ENCODE measurements at regions not wholly inside any gene's neighbourhood (a gene's known extent, or its start where the extent isn't known, plus 50 kb on each side); places are given as distances from the start of the nearest gene placed in this dataset.
"Not testable (repeated sequence)": the region's sequence is repeated elsewhere in the genome, so short reads cannot be mapped to it uniquely, and the experiment has no call there.

DNA sequence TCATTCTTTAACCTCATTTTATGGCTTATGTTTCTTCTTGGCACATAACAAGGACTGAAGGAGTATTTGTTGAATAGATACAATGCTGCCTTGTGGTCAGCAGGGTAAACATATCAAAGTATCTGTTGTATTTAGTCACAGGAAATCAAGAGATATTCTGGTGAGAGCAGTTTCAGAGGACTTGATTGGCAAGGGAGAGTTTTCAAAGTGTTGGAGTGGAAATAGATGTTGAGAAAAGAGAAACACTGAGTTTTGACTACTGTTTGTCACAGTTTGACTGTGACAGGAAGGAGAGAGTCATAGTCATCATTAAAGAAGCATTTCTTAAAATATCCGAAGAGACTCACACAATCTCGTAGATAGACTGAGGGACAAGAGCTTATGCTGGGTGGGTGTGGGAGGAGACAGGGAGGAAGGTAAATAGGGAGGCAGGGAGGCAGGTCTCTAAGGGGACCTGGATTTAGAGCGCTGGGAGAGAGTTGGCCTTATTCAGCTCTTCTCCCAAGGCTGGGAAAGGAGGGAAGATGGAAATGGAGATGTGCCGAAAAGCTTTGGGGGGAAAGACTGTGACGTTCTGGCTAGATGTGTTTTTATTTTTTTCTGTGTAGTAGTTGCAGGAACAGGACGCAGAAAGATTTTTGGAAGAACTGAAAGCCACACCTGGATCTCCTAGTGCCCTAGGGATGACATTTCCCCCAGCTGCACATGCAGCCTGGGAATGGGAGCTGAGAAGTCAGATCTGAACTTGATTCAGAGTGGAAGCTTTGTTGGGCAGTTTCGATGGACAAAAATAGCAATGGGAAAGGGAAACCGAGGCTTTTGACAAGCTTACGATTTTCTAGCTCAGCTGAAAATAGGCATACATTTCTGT, 65.0 kb upstream of the IFNGR1 start:
- TF ChIP-seq, protein P1, sequence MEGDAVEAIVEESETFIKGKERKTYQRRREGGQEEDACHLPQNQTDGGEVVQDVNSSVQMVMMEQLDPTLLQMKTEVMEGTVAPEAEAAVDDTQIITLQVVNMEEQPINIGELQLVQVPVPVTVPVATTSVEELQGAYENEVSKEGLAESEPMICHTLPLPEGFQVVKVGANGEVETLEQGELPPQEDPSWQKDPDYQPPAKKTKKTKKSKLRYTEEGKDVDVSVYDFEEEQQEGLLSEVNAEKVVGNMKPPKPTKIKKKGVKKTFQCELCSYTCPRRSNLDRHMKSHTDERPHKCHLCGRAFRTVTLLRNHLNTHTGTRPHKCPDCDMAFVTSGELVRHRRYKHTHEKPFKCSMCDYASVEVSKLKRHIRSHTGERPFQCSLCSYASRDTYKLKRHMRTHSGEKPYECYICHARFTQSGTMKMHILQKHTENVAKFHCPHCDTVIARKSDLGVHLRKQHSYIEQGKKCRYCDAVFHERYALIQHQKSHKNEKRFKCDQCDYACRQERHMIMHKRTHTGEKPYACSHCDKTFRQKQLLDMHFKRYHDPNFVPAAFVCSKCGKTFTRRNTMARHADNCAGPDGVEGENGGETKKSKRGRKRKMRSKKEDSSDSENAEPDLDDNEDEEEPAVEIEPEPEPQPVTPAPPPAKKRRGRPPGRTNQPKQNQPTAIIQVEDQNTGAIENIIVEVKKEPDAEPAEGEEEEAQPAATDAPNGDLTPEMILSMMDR (IDR thresholded peaks at IDR 0.05), result no peak
- no peaks in the 10 kb centered on the region for H3K9me3 ChIP-seq
- DNase-seq (no peak), ATAC-seq (no peak)
- no peaks in the 10 kb centered on the region for H3K36me3 ChIP-seq
- no peaks in the 10 kb centered on the region for H3K27me3 ChIP-seq
- intact Hi-C loops (cut with DNase I), result no loop called here
- H3K4me3 ChIP-seq, result no peak overlapping the region
- H3K4me1 ChIP-seq, result no peaks in the 10 kb centered on the region
- H3K27ac ChIP-seq, result no peak overlapping the region

DNA sequence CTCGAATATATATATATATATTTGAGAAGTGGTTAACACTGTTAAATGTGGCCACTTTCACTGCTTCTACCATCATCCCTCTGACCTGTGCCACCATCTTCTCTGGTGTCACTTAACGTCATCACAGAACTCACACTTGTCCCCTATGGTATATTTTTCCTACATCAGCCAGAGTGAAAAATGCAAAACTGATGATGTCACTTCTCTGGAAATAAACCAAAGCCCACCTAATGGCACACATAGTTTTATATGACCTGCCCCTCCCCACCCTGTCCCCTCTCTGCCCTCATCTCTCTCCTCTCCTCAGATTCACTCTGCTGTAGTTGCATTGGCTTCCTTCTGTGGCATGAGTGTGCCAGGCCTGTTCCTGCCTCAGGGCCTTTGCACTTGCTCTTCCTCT, 63.9 kb upstream of the IFNGR1 start:
- Histone ChIP-seq H3K27me3 (no peaks in the 10 kb centered on the region), H3K27ac (no peak overlapping the region), H3K4me1 (no peaks in the 10 kb centered on the region), H3K36me3 (no peaks in the 10 kb centered on the region), H3K4me3 (no peak overlapping the region), H3K9me3 (no peaks in the 10 kb centered on the region)
- ATAC-seq (no peak), DNase-seq (no peak)
- TF ChIP-seq, protein P1 (IDR thresholded peaks at IDR 0.05), result no peak
- intact Hi-C loops (cut with DNase I), result no loop called here

DNA sequence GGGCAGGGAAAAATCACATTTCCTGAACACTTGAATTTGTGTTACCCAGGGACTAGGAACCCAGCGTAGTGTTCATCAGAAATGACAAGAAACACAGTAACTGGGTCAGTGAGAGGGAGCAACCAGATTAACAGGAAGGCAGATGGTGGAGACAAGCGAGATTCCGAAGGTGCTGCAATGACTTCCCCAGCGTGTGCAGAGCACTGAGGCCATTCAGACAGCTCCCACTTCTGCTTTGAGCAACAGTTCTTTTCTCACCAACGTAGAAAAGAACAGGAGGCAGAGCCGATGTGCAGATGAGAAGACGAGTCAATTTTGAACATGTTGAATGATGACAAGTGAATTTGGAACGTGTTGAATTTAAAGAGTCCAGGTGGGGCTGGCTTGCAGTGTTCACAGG, 63.1 kb upstream of the IFNGR1 start:
- DNase-seq, result no peak
- Histone ChIP-seq H3K27me3 (no peaks in the 10 kb centered on the region), H3K27ac (no peak overlapping the region), H3K9me3 (no peaks in the 10 kb centered on the region), H3K4me3 (no peak overlapping the region), H3K36me3 (no peaks in the 10 kb centered on the region), H3K4me1 (no peaks in the 10 kb centered on the region)
- peak; percentile 84 for ATAC-seq
- TF ChIP-seq, protein P1 (IDR thresholded peaks at IDR 0.05), result no peak
- intact Hi-C loops (cut with DNase I), result no loop called here

DNA sequence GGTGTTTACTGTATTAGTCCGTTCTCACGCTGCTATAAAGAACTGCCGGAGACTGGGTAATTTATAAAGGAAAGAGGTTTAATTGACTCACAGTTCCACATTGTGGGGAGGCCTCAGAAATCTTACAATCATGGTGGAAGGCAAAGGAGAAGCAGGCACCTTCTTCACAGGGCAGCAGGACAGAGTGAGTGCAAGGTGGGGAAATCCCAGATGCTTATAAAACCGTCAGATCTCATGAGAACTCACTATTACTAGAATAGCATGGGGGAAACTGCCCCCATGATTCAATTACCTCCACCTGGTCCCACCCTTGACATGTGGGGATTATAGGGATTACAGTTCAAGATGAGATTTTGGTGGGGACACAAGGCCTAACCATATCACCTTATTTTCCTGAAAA, 60.1 kb upstream of the IFNGR1 start:
- H3K9me3 ChIP-seq; H3K27me3 ChIP-seq; H3K27ac ChIP-seq; H3K36me3 ChIP-seq; intact Hi-C loops (cut with DNase I); DNase-seq; H3K4me3 ChIP-seq; ATAC-seq; H3K4me1 ChIP-seq: not testable (repeated sequence)

DNA sequence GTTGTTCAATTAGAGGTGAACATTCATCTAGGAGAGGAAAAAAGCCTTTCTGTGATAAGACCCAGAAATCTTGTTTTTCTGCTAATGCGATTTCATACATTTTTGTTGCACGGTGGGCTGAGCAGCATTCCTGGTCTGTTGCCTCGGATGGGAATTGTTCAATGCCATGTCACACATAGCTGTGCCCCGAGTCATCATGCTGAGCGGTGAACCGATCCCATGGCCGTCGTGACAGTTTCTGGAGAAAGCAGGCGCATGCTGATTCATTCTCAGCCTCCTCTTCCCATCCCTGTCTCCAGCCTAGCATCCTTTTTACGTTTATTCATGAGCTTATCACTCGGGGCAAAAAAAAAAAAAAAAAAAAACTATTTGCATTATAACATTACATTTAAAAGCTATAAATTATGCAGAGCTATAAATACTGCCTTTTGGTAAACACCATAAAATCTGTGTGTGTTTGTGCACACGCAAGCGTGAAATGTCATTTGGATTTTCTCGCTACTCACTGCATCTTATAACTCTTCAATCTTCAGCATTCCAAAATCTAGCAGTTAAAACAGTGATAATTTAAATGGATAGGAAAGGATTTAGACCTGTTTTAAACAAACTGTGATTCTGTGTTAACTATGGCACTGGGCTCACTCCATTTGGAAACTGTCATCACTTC, 58.9 kb upstream of the IFNGR1 start:
- H3K4me3 ChIP-seq, result no peak overlapping the region
- H3K9me3 ChIP-seq, result no peaks in the 10 kb centered on the region
- H3K4me1 ChIP-seq, result no peaks in the 10 kb centered on the region
- H3K27ac ChIP-seq, result no peak overlapping the region
- no peaks in the 10 kb centered on the region for H3K27me3 ChIP-seq
- intact Hi-C loops (cut with DNase I), result no loop called here
- ATAC-seq (no peak), DNase-seq (no peak)
- no peaks in the 10 kb centered on the region for H3K36me3 ChIP-seq
- TF ChIP-seq, protein P1 (IDR thresholded peaks at IDR 0.05), result no peak

DNA sequence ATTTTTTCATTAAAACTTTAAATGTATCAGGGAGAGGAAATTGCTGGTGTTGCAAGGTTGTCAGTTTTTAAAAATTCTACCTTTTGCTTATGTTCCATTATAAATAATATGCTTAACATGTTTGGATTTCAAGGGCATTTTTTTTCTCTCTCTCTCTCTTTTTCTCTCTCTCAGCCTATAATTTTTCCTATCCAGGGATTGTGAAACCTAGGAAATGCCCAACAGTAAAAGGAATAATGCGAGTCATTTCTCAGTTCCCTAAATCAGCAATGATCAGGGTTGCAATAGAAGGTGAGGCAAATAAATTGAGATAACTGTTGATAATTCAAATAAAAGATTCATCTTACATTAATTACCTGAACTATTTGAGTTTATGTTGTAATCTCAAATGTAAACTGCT, 53.2 kb upstream of the IFNGR1 start:
- Histone ChIP-seq H3K27me3 (no peaks in the 10 kb centered on the region), H3K9me3 (no peaks in the 10 kb centered on the region), H3K4me3 (no peak overlapping the region), H3K4me1 (no peaks in the 10 kb centered on the region), H3K36me3 (no peaks in the 10 kb centered on the region), H3K27ac (no peak overlapping the region)
- DNase-seq, result no peak
- TF ChIP-seq, protein P1 (IDR thresholded peaks at IDR 0.05), result no peak
- intact Hi-C loops (cut with DNase I), result no loop called here
- ATAC-seq, result no peak

Data from upper lobe of right lung (tissue), 1 donor.